ENCODE measurements at regions not wholly inside any gene's neighbourhood (a gene's known extent, or its start where the extent isn't known, plus 50 kb on each side); places are given as distances from the start of the nearest gene placed in this dataset.

GRCh38 chr6:120237221-120237620, 887.7 kb upstream of the MAN1A1 start:
- CTCF ChIA-PET (ENCODE audit: low intra/inter-chr PET ratio): no interaction called here
- POLR2A ChIA-PET: no interaction called here
- intact Hi-C loops (cut with micrococcal nuclease): no loop called here
- no TSS peak for BruUV-seq (replicated peaks)
- Histone ChIP-seq H3K9me3 (replicated peaks; ENCODE audit: control insufficient read depth, insufficient read depth, low read depth, low read length) (no peaks in the 10 kb centered on the region; the same call in 1 of the 2 replicates), H3K4me2 (ENCODE audit: insufficient read depth, low read length) (no peak overlapping the region), H4K20me1 (replicated peaks; ENCODE audit: control insufficient read depth, insufficient read depth, low read length) (no peaks in the 10 kb centered on the region), H3K27me3 (ENCODE audit: control insufficient read depth in 2 of 2, insufficient read depth in 2 of 2, low read length in 2 of 2) (no peaks in the 10 kb centered on the region), H3K9ac (ENCODE audit: insufficient read depth in 1 of 2, low read depth in 2 of 2, low read length in 2 of 2) (no peak overlapping the region), H3K79me2 (ENCODE audit: control insufficient read depth, insufficient read depth, low read length) (no peaks in the 10 kb centered on the region), H3K36me3 (ENCODE audit: control insufficient read depth, insufficient read depth, low read length) (no peaks in the 10 kb centered on the region), H3K27ac (ENCODE audit: extremely low read depth, low read depth, low read length) (no peak overlapping the region), H2AFZ (ENCODE audit: low read depth, low read length) (no peak overlapping the region), H3K4me1 (replicated peaks in 1 of 2; ENCODE audit: control insufficient read depth in 2 of 2, insufficient read depth in 2 of 2, low read length in 2 of 2) (no peaks in the 10 kb centered on the region), H3K9me1 (ENCODE audit: control insufficient read depth, insufficient read depth, low read length) (no peaks in the 10 kb centered on the region), H3K4me3 (no peak overlapping the region)
- in situ Hi-C loops (cut with MboI): no loop called here
- DNase-seq (ENCODE audit: extremely low read depth in 1 of 4, low spot score in 3 of 4) (no peak), ATAC-seq (no peak), FAIRE-seq (no peak)
- TF ChIP-seq PBX2 (CRISPR knock-in tag; IDR thresholded peaks at IDR 0.05; ENCODE audit: low read depth): no peak
- no peak for TF ChIP-seq PBX2 (tag; conservative IDR thresholded peaks at IDR 0.05; ENCODE audit: low read depth)
- TF ChIP-seq CHCHD3 (CRISPR knock-in tag; IDR thresholded peaks at IDR 0.05): no peak
- no peak for TF ChIP-seq CXXC5 (CRISPR knock-in tag; IDR thresholded peaks at IDR 0.05)
- TF ChIP-seq PATZ1 (CRISPR knock-in tag; IDR thresholded peaks at IDR 0.05; ENCODE audit: borderline replicate concordance): no peak
- no peak for TF ChIP-seq MCM7 (IDR thresholded peaks at IDR 0.05)
- TF ChIP-seq NR3C1 (CRISPR knock-in tag; IDR thresholded peaks at IDR 0.05): no peak
- TF ChIP-seq E2F6 (IDR thresholded peaks at IDR 0.05; ENCODE audit: borderline replicate concordance in 1 of 2, extremely low read depth in 1 of 2, insufficient read depth in 1 of 2, insufficient read length in 1 of 2, low read depth in 1 of 2, low read length in 1 of 2, poor library complexity in 1 of 2, severe bottlenecking in 1 of 2): no peak
- no peak for TF ChIP-seq RAD51 (IDR thresholded peaks at IDR 0.05; ENCODE audit: borderline replicate concordance, low read depth)
- no peak for TF ChIP-seq ZNF41 (CRISPR knock-in tag; conservative IDR thresholded peaks at IDR 0.05)
- TF ChIP-seq ETS1 (conservative IDR thresholded peaks at IDR 0.05; ENCODE audit: control insufficient read depth, low read depth, low read length): no peak
- WGBS (ENCODE audit: insufficient coverage, low coverage, missing lambda C conversion rate): 0% methylated on average over 1 of the region's 1 CpG
